GM18858 (cell line): ENCODE measurements at regions not wholly inside any gene's neighbourhood (a gene's known extent, or its start where the extent isn't known, plus 50 kb on each side); places are given as distances from the start of the nearest gene placed in this dataset.

Experiments
- ATAC-seq: cut with Tn5 transposase; IDR thresholded peaks from one replicate; pipeline ENCODE4 v1.9.1; 2021; ENCODE audit not compliant: unreplicated experiment

DNA sequence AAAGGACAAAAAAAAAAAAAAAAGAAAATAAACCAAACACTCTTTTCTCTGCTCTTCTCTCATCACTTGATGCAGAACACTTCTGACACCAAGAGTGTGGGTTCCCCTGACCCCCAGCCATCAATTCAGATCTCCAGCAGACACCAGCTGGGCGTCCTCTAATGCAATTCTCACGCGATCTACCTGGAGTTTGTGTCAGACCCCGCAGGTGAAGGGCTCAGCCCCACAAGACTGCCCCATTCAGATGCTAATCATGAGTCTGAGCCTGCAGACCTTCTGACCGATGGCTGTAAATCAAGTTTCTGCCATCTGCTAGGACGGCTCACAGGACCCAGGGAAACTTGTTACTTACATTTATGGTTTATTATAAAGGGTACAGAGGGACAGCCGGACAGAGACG is 133.6 kb upstream of the C1orf174 start:
- ATAC-seq = no peak

DNA sequence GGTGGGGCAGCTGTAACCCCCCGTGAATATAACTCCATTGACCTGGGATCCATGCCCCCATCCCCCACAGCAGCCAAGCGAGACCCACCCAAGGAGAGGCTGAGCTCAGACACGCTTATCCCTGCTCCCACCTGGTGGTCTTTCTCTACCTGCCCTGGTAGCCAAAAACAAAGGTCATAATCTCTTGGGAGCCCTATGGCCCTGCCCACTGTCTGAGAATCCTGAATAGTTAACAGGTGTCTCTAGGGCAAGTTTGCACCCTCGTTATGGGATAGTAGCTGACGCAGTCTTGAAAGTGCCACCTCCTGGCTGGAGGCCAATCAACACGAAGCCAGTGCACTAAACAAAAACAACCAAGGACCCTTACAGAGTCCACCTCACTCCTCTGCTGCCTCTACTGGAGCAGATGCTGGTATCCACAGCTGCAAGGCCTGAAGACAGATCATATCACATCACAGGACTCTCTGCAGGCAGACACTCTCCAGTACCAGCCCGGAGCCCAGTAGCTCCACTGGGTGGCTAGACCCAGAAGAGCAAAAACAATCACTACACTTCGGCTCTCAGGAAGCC is 134.3 kb upstream of the C1orf174 start:
- ATAC-seq = no peak

DNA sequence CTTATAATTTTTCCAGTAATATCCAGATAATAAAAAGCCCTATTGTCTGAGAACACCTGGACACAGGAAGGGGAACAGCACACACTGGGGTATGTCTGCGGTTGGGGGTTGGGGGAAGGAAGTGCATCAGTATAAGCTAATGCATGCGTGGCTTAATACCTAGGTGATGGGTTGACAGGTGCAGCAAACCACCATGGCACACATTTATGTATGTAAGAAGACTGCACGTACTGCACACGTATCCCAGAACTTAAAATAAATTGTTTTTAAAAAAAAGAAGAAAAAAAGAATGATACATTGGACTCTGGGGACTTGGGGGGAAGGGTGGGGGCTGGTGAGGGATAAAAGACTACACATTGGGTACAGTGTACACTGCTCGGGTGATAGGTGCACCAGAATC is 144.9 kb upstream of the C1orf174 start:
- ATAC-seq = no peak

DNA sequence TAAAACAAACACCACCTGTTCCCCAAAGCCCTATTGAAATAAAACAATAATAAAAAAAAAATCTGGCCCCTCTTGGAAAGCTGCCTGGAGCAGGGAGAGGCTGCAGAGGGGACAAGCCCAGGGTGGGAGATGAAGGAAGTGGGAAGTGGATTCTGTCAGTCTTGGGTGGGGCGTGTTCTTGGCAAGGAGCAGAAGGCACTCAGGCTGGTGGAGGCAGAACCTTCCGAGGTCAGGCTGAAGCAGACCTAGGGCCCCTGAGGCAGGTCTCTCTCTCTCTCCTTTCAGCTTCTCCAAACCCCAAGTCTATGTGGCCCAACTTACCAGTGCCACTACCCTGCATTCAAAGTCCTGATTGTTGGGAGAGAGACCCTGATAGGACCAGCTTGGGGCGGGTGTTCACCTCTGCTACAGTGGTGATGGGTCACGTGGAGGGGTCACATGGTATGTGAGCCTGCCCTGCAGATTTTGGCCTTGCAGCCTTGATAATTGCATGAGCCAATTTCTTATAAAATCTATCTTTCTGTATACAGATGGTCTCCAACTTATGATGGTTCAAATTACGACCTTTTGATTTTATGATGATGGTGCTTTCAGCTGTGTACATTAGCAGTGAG is 145.4 kb upstream of the C1orf174 start:
- no peak for ATAC-seq

DNA sequence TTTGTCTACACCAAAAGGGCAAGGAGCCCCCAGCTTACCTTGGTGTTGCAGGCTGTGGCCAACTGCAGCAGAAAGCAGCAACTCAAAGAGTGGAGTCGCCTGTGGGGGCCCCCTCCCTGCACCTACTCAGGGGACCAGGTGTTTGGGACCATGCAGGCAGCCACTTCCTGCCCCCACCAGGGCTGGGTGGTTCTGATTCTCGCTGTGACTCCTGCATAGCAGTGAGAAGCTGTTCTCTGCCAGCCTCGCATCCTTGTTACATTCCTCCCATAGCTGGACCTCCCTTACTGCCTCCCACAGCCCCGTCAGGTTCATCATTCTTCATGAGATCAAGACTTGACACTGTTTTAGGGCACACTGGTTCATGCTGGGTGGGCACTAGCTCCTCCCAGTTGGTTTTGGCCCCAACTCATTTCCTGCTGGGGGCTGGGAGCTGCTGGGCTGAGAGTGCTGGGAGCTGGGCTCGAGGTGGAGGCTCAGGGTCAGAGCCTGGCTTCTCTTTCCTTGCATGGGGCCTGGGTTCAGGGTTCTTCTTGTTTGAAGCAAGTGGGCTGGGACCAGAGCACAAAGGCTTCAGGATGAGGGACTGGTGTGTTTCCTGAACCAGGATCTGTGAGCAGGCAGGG is 146.9 kb upstream of the C1orf174 start:
- no peak for ATAC-seq

DNA sequence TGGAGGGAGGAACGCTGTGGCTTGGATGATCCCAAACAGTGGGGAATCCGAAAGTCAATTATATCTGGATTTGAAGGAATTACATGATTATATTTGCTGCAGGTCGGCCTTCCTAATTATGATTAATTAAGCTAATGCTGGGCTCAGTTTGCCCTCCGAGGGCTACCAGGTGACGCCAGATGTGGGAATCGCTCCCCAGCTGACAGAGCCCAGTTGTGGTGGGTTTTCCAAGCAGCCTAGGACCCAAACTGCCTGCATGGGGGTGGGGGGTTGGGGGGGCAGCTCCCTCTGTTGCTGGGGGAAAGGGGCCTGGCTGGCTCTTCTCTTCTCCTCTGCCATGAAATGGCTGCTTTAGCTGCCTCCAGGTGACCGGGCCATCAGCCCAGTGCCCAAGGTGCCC is 147.6 kb upstream of the C1orf174 start:
- ATAC-seq = no peak

DNA sequence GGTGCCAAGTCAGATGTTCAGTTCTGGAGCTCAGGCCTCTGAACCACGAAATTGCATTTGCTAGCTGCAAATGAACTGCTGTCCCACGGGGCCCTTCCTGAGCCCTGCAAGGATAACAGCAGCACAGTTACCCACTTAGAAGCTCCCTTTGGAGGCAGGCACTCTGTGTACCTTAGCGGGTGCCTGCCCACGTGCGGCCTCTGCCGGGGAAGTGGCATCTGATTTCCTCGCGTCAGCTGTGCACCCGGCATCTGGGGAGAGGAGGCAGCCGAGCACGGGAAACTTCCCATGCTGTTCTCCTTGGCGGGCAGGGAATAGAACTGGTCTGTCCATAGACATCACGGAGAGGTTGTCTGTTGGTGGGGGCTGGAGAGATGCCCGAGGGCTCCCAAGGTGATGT is 148.0 kb upstream of the C1orf174 start:
- ATAC-seq = no peak

DNA sequence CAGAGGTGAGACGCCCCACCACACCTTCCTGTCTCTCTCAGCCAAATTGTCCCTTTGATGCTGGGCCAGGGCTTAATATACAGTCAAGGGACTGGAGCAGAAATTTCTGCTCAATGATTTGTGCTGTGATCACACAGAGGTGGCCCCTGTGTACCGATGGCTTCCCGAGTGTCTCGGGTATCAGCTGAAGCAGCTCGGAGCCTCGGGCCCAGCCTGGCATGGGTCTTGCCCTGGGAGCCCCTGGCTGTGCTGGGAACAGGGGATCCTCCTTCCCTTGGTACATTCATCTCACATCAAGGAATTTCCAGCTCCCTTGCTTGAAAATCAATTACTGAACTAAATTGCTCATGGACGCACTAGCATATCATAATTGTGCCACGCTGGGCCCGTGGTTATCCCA is 148.8 kb upstream of the C1orf174 start:
- ATAC-seq = no peak

DNA sequence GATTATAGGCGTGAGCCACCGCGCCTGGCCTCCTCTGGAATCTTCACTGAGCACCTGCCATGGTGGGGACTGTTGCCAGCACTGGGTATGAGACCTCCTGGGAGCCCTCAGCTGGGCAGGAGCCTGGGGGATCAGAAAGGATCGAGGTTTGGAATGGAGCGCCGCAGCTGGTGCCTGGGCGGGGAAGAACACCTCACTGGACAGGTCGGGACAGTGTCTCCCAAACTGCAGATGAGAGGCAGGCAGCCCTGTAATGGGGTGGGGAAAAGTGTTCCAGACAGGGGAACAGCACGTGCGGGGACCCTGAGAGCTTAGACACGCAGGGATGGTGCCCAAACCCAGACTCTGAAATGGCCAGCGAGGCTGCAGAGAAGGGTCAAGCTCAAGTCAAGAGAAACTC is 150.9 kb upstream of the C1orf174 start:
- ATAC-seq = no peak

DNA sequence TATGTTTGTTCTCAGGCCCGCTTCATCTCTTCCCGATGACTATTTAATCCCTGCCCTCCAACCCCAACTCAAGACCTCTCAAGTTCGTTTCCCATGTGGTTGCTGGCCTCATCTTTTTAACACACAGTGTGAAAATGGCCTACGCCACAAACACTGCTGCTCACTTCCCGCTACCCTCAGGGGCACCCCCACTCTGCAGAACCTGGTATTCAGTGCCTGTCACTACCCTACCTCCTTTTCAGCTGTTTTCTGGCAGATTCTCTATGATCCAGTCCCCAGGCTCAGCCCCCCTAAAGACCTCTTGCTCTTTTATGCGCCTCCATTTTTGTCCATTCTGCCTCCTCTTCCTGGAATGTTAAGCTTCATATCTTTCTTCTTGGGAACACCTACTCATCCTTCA is 152.6 kb upstream of the C1orf174 start:
- ATAC-seq = no peak

DNA sequence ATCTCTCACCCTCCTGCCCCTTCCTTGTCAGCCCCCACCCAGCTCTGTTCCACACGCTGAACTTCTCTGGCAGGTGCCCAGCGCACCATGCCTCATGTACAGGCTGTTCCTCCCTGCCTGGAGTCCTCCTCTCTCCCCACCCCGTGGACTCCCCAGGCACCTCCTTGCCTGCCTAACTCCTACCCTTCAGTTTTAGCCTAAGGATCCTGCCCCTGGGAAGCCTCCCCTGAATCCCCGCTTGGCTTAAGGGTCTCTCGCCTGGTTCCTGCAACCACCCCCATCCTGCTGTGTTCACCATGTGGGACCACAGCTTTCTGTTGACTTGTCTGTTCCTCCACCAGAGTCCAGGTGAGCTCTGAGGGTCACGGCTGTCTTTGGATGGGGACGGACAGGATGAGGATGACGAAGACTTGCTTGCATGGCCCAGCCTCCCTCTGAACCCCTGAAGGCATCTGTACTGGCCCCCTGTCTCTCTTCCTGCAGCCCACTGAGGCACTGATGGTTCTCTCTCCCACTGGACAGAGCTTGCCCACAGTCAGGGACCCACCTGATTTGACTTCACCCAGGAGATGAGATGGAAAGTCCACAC is 153.2 kb upstream of the C1orf174 start:
- ATAC-seq = no peak

DNA sequence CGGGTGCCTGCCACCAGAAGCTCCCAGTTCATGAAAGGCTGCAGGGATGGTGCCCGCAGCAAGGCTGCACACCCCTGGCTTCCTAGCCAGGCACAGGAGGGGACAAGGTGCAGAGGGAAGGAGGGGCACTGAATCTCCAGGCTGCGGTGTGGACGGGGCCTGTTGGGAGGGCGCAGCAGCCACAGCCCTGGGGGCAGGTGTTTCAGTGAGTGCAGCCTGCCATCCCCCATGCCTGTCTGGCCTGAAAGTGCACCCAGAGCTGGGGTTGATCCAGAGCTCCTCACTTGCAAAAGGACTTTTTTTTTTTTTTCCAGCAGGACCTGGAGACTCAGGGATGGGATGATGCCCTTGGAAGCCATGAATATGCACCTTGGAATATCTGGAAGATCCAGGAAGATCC is 153.7 kb upstream of the C1orf174 start:
- ATAC-seq = no peak

DNA sequence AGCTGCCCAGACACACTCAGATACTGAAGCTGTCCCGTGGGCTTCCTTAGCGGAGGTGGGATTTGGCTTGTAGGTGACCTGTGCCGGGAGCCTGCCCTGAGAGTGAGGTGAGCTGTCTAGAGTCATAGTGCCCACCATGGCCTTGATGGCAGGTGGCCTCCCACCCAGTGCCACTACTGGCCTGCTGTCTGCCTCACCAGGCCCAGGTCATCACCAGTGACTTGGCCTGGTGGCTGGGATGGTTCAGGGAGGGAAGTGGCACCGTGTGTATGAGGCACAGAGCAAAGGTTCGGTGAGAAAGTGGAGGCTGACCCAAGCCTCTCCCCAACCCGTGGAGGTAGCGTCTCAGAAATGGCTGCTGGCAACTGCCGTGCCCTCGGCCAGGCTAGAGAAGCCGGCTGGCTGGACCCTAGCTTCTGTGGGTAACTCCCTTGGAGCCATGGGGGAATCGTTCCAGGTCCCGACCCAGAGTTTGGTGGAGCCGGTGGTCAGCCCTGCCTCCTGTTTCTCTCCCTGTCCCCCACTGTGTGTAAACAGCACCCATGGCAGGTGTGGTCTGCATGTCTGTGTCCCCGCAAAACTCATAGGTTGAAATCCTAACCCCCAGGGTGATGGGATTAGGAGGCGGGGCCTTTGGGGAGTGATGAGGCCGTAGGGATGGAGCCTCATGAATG is 155.4 kb upstream of the C1orf174 start:
- ATAC-seq = no peak

DNA sequence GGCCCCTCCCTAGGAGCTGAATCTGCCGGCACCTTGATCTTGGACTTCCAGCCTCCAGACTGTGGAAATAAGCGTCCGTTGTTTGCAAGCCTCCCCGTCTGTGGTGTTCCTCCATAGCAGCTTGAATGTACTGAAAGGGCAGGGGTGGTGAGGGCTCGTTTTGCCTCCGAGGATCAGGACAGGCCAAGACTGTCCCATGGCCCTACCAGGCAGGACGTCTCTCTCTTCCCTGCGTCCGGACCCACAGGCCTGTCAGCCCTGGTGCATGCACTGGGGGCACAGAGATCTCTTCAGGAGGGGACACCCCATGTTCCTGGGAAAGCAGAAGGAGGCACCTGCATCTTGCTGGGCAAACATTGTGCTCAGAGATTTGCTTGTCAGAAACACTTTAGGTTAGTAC is 156.3 kb upstream of the C1orf174 start:
- no peak for ATAC-seq

DNA sequence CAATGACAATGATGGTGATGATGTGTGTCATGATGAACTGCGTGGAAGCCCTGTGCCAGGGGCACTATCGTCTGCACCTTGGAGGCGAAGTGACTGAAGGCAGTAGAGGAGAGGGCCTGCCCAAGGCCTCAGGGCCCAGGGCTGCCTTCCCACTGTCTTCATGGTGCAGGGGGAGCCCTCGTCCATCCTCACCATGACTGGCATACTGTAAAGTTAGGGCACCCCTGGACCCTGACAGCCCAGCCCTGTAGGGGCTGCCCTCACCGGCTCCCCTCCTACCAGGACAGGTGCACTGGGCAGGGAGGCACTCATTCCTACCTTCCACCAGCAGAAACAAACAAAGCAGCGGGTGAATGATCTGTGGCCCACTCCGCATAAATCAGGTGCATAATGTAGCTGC is 156.9 kb upstream of the C1orf174 start:
- no peak for ATAC-seq

DNA sequence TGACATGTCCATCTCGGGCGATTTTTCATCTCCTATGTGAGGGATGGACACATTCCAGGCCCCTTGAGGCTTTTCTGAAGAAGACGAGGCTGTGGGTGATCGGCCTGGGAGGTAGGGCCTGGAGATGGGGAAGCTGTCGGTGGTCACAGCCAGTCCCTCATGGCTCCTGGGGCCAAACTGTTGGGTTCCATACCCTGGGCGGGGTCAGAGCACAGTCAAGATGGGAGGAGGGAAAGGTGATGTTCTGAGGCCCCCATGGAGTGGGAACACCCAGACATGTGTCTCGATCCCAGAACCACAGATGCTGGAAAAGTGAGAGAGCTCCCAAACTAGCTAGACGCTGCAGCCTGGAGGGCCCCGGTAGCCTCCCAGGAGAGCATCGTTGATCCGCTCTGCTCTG is 157.5 kb upstream of the C1orf174 start:
- no peak for ATAC-seq

DNA sequence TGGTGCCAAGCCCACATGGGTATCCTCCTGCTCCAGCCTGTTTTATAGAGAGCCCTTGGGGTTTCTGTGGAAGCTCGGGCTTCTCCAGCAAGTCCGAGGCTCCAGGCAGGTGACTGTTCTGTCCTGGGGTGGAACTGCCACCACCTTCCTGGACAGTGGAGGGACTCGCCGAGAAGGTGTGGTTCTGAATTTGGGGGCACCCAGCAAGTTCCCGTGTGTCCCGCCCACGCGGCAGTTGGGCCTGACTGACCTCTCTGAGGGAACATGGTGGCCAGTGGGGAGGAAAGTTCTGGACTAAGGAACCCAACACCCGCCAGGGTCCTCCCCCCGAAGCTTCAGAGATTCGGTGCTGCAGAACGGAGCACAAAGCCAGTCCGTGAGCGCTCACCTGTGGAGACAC is 158.1 kb upstream of the C1orf174 start:
- no peak for ATAC-seq

DNA sequence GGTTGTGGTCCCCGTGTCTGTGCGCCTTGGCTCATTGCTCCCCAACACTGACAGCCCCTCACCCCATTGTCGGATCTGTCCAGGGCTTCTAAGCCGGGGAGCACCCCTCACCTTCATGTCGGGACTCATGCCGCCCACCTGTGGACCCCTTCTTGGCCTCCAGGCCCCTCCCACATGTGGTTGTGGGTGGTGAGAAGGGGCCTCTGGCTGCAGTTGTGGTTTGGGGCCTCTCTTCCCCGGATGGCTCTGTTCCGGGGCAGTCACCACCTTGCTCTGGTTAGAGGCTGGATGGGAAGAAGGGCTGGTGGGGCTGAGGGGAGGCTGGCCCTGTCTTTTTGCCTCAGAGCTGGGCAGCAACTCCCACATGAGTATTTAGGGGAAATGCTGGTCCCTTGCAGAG is 158.6 kb upstream of the C1orf174 start:
- no peak for ATAC-seq

DNA sequence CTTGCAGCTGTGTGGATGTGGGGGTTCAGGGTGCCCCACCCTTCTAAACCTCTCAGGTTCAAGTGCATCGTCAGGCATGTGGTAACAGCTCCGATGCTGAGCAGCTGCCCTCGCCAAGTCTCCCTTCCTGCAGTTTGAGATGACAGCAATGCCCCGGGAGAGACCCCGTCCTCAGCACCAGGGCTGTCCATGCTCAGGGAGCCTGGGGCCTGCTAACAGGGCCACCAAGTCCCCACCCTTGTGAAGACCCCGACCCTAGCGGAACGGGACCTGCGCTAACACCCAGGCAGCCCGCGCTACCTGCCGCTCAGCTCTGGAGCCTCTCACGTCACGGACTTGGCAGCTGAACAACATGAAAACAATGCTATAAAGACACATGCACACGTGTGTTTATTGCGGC is 159.2 kb upstream of the C1orf174 start:
- no peak for ATAC-seq

DNA sequence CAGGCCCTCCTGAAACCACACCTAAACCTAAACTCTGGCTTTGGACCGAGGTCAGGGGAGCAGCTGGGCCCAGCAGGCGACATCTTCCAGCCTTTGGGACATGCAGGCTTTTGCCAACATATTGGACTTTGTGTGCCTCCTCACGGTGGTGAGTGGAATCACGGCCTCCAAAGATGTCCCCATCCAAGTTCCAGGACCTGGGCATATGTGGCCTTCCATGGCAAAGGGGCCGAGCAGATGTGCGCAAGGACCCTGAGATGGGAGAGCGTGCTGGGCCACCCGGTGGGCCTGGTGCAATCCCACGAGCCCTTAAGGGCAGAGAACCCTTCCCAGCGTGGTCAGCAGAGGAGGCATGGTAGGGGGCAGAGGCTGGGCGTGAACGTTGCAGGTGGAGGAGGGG is 160.8 kb upstream of the C1orf174 start:
- no peak for ATAC-seq

DNA sequence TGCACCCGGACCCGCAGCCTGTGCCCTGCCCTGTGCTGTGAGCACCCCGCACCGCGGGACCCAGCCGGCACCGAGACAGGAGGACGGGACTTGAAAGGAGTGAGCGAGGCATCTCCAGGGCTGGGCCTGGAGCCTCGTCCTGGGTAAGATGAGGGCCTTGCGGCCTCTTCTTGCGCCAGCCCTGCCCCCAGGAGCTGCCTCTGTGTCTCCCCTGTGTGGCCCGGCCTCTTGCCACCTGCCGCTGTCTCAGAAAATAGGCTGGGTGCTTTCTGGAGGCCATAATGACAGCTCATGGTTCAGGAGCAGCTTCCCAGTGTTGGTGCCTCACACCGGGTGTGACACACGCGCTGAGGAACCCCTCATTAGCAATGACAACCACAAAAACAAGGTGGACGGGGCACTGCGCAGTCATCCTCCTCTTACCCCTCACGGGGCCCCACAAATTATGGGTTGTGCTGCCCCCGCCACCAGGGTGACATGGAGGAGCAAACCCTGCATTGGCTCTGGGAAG is 161.5 kb upstream of the C1orf174 start:
- ATAC-seq = no peak

DNA sequence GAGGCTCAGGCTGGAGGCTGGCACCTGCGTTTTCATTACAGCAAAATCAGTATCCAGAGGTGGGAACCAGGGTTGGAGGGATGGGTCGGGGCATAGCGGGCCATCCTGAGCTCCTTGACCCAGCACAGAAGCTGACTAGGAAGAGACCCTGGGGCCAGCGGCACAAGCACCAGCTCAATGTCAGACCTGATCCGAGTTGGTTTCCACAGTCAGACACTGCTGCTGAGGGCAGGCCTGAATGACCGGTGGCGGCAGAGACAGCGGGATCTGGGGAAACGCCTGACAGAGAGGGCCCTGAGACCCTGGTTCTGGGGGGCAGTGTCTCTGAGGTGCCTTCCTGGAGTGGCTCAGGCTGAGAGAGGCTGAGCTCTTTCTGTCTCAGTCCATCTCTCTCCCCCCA is 162.0 kb upstream of the C1orf174 start:
- no peak for ATAC-seq
